Heart right ventricle (tissue), 16 donors: ENCODE measurements at regions not wholly inside any gene's neighbourhood (a gene's known extent, or its start where the extent isn't known, plus 50 kb on each side); places are given as distances from the start of the nearest gene placed in this dataset.

Experiments used
- ATAC-seq, 8 donors: fragments of 200-7000 bp; cut with Tn5 transposase; one replicate each; pipeline ENCODE4 v1.9.1; 2020; ENCODE audit warnings: mild to moderate bottlenecking in 8 of 8, moderate library complexity in 8 of 8, moderate number of reproducible peaks in 1 of 8
- DNase-seq, 2 donors: peaks; one replicate each; pipeline ENCODE4 v3.0.0-alpha.2; 2020
- H3K27ac ChIP-seq, 10 donors: fragments of 200-600 bp; sonication (generic) in 2 of 10; one replicate each; pipeline versions ENCODE4 v1.5.0 to v1.8.0; 2020 to 2022; ENCODE audit warnings: mild to moderate bottlenecking in 3 of 10
- H3K27me3 ChIP-seq, 7 donors: fragments of 200-600 bp; one replicate each; pipeline ENCODE4 v1.8.0; 2021 to 2022; ENCODE audit warnings: mild to moderate bottlenecking in 2 of 7
- H3K36me3 ChIP-seq, 9 donors: fragments of 200-600 bp; sonication (generic) in 1 of 9; one replicate each; pipeline versions ENCODE4 v1.5.0 to v1.8.0; 2020 to 2022; ENCODE audit warnings: mild to moderate bottlenecking in 2 of 9
- H3K4me1 ChIP-seq, 9 donors: fragments of 200-600 bp; sonication (generic) in 1 of 9; one replicate each; pipeline versions ENCODE4 v1.5.0 to v1.8.0; 2020 to 2022; ENCODE audit warnings: mild to moderate bottlenecking in 4 of 9
- H3K4me3 ChIP-seq, 10 donors: fragments of 200-600 bp; sonication (generic) in 2 of 10; one replicate each; pipeline versions ENCODE4 v1.5.0 to v1.8.0; 2020 to 2022; ENCODE audit warnings: mild to moderate bottlenecking in 7 of 10, moderate library complexity in 2 of 10
- H3K9me3 ChIP-seq, 11 donors: fragments of 200-600 bp in 10 of 11; sonication (generic) in 2 of 11; one replicate each; pipeline versions ENCODE4 v1.5.0 to v1.8.0; 2013 to 2022; ENCODE audit warnings: mild to moderate bottlenecking in 2 of 11, control low read depth in 1 of 11, moderate library complexity in 1 of 11
- WGBS, 2 donors: extraction: QIAGEN DNeasy Blood & Tissue Kit; methylation state at CpG; one replicate each; pipeline ENCODE4 v1.1.7; 2013; ENCODE audit warnings: inconsistent platforms in 1 of 2; 5-methylcytosine and 5-hydroxymethylcytosine counted together
- intact Hi-C, 10 donors: fragments of 100-400 bp; cut with DNase I; formaldehyde crosslinking; loops; one replicate each; pipeline versions ENCODE4 v1.11.1 to v1.14.2; 2022
- TF ChIP-seq, protein P1 (sequence below), 9 donors: fragments of 200-600 bp; sonication (generic) in 2 of 9; IDR thresholded peaks; one replicate each; pipeline versions ENCODE4 v1.5.0 to v1.8.0; 2021 to 2022; ENCODE audit warnings: antibody characterized with exemption in 9 of 9, mild to moderate bottlenecking in 5 of 9, moderate library complexity in 1 of 9
- donor health status: Arrhythmogenic right ventricular cardiomyopathy.
- donor health status: ischemic (EF 13 %, LVEDD 7.1; RV severe dilation, severe dysfunction).
- donor health status: healthy with polysubstance abuse.
- donor health status: DM: no; HTN: yes; CAD: no.
- donor health status: DM: no; HTN: no; CAD: no.
- donor health status: ischemic (EF 25% LVEDD 6.9; RV normal size, moderate dysfunction).
- donor health status: ischemic (EF 25% LVEDD 5.7; RV mildly dilated, moderate dysfunction).
- donor health status: healthy.
- donor health status: DM: yes; HTN: yes; CAD: no.
- donor health status: Ischemic cardiomyopathy.
- donor health status: ischemic (EF 35%, LVEDD 5.7; RV mildly dilated, moderate dysfunction).
- donor health status: nonischemic (EF 11% LVEDD 7.7; RV severe dilation, severe dysfunction).
- donor health status: DM: yes; HTN: yes; CAD: no.
- donor health status: PGD.
- donor health status: ischemic (EF 29% LVEDD 5.4; RV normal size, mild dysfunction).
- donor health status: nonischemic (EF 23%, LVEDD 6.1; RV moderate dilation, normal function).

DNA sequence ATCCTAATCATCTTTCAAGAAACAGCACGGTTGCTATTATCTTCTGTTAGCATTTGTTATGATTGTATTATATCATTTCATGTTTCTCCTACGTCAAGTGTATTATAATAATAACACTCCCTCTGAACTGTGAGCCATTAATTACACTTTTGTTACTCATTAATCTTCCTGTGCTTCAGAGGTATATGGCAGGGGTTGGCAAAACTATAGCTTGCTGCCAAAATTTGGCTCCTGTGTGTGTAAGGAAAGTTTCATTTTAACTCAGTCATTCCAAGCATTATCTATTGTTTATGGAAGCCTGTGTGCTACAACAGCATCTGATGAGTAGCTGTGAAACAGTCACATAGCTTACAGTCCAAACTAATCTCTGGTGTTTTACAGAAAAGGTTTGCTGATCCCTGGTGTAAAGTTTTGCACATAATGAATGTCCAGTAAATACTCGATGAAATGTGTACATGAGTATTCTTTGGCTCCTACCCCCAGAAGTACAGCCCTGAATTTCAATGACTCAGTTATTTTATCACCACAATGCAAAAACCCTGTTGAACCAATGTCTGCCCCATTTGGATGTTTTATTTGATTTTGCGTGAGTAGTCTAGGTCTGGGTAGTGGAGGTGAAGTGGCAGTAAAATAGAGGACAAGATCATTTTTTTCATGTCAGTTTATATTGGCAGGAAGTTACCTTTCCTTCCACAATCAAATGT lies 648.2 kb downstream of the MAT2B start:
- no peaks in the 10 kb centered on the region for H3K27me3 ChIP-seq
- ATAC-seq: no peak
- TF ChIP-seq, protein P1, sequence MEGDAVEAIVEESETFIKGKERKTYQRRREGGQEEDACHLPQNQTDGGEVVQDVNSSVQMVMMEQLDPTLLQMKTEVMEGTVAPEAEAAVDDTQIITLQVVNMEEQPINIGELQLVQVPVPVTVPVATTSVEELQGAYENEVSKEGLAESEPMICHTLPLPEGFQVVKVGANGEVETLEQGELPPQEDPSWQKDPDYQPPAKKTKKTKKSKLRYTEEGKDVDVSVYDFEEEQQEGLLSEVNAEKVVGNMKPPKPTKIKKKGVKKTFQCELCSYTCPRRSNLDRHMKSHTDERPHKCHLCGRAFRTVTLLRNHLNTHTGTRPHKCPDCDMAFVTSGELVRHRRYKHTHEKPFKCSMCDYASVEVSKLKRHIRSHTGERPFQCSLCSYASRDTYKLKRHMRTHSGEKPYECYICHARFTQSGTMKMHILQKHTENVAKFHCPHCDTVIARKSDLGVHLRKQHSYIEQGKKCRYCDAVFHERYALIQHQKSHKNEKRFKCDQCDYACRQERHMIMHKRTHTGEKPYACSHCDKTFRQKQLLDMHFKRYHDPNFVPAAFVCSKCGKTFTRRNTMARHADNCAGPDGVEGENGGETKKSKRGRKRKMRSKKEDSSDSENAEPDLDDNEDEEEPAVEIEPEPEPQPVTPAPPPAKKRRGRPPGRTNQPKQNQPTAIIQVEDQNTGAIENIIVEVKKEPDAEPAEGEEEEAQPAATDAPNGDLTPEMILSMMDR (IDR thresholded peaks at IDR 0.05): no peak
- no peak for DNase-seq
- H3K36me3 ChIP-seq: no peaks in the 10 kb centered on the region
- no peak overlapping the region for H3K27ac ChIP-seq
- H3K4me3 ChIP-seq: no peak overlapping the region
- 59% methylated on average over 4 of the region's 4 CpGs for WGBS, 2 donors
- H3K9me3 ChIP-seq: peaks cover 0 to 4% (median 0%) of the 10 kb centered on the region in 11 donors
- intact Hi-C loops: no loop called here
- no peaks in the 10 kb centered on the region for H3K4me1 ChIP-seq

DNA sequence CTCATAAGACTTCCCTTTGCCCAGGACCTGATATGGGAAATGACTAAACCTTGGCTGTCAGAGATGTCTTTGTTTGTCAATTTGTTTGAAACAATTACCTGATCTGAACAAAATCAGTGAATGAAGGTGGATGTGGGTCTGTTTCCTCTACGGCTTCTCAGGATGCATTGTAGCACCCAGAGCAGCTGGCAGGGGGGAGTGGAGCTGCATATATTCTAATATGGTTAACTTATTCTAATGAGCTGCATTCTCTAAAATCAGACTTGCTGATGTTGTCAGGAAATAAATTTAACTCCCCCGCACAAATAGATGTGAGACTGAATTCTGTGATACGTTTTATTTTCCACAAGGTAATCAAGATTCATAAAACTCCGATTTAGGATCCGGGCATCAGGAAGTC lies 665.4 kb downstream of the MAT2B start:
- Histone ChIP-seq H3K36me3 (no peaks in the 10 kb centered on the region), H3K27ac (no peak overlapping the region), H3K4me3 (no peak overlapping the region), H3K27me3 (no peaks in the 10 kb centered on the region), H3K9me3 (no peaks in the 10 kb centered on the region), H3K4me1 (no peaks in the 10 kb centered on the region)
- ATAC-seq: no peak
- DNase-seq: no peak
- intact Hi-C loops: no loop called here
- TF ChIP-seq, protein P1 (IDR thresholded peaks at IDR 0.05): no peak
- WGBS, 2 donors: 70 to 71% methylated on average over 5 of the region's 5 CpGs

DNA sequence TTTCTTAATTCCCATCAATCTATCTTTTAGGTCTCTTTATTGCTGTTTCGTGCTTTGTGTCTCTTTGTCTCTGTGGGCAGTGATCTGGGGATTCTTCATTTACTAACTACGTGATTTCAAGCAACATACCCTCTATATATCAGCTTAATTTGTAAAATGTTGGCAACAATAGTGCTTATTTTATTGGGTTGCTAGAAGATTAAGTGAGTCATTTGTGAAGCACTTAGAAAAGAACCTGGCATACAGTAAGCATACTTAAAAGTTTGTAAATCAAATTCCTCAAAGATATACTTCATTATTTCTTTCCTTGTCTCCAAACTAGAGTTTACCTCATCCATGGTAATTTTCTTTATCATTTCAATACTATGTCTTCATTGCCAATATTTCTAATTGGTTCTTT lies 669.7 kb downstream of the MAT2B start:
- Histone ChIP-seq H3K4me1 (no peaks in the 10 kb centered on the region), H3K27ac (no peak overlapping the region), H3K27me3 (no peaks in the 10 kb centered on the region), H3K36me3 (no peaks in the 10 kb centered on the region), H3K9me3 (peaks cover 0 to 5% (median 0%) of the 10 kb centered on the region in 11 donors), H3K4me3 (no peak overlapping the region)
- intact Hi-C loops: no loop called here
- TF ChIP-seq, protein P1 (IDR thresholded peaks at IDR 0.05): no peak
- WGBS, 2 donors: 62 to 70% methylated on average over 2 of the region's 2 CpGs
- no peak for ATAC-seq
- DNase-seq: no peak

DNA sequence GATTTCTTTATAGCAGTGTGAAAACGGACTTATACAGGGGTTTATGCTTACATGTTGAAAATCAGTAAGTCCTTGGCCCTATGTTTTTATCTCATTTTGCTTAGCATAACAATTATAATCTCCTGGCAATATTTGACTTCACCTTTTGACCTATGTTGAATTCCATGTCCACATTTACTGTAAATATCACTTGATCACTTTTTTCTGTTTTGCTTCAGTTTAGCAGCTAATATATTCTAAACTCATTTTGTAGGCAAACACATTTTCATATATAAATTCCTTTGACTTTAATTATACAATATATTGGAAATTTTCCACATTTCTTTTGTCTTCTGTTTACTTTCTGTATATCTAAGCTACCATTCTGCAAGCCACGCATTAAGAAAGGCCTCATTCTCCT lies 674.0 kb downstream of the MAT2B start:
- intact Hi-C loops: no loop called here
- ATAC-seq: no peak
- no peak overlapping the region for H3K4me3 ChIP-seq
- H3K27me3 ChIP-seq: no peaks in the 10 kb centered on the region
- H3K9me3 ChIP-seq: peaks cover 0 to 5% (median 0%) of the 10 kb centered on the region in 11 donors
- TF ChIP-seq, protein P1 (IDR thresholded peaks at IDR 0.05): no peak
- H3K27ac ChIP-seq: no peak overlapping the region
- H3K36me3 ChIP-seq: no peaks in the 10 kb centered on the region
- WGBS, 2 donors: 77 to 85% methylated on average over 2 of the region's 2 CpGs
- no peaks in the 10 kb centered on the region for H3K4me1 ChIP-seq
- DNase-seq: no peak
